ENCODE measurements at regions not wholly inside any gene's neighbourhood (a gene's known extent, or its start where the extent isn't known, plus 50 kb on each side); places are given as distances from the start of the nearest gene placed in this dataset.

DNA sequence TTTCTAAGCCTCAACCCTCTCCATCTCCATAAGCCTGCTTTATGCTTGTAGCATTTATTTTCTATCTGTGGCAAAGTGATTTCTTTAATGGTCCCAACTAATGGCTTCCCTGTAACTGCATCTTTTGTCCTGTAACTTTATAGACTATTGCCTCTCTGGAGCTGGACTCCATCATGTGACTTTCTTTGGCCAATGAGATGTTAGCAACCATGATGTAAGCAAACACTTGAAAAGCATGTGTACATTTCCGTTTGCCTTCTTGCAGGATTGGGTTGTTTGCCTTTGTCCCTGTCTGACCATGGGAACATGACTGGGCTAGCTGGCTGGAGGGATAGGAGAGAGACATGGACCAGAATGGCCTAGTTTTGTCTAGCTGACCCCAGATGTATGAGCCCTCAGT is 106.0 kb upstream of the LRIG1 start:
- Histone ChIP-seq H3K9ac (ENCODE audit: low read length) (no peak overlapping the region), H3K9me2 (ENCODE audit: insufficient read depth) (no peaks in the 10 kb centered on the region), H3K27ac (ENCODE audit: low read depth, low read length) (no peak overlapping the region), H3K79me2 (ENCODE audit: insufficient read depth, low read length) (no peaks in the 10 kb centered on the region), H2AFZ (ENCODE audit: low read depth, low read length, poor library complexity, severe bottlenecking) (no peak overlapping the region), H4K20me1 (ENCODE audit: insufficient read depth) (no peaks in the 10 kb centered on the region), H3K4me2 (ENCODE audit: low read length) (no peak overlapping the region), H3K9me3 (ENCODE audit: control insufficient read depth in 1 of 2, insufficient read depth in 1 of 2, low read depth in 1 of 2, low read length in 2 of 2) (no peaks in the 10 kb centered on the region), H3K4me3 (replicated peaks in 1 of 2; ENCODE audit: low read depth in 1 of 2, low read length in 2 of 2) (no peak overlapping the region), H3K27me3 (ENCODE audit: insufficient read depth, low read length) (peaks cover 7% of the 10 kb centered on the region; the same call in 1 of the 2 replicates), H3K36me3 (ENCODE audit: control insufficient read depth in 1 of 2, insufficient read depth in 2 of 2, low read length in 2 of 2) (no peaks in the 10 kb centered on the region), H3K4me1 (ENCODE audit: control insufficient read depth in 1 of 2, insufficient read depth in 2 of 2, low read length in 2 of 2) (no peaks in the 10 kb centered on the region)
- DNase-seq (ENCODE audit: low read depth, low spot score) (no peak), ATAC-seq (no peak)
- ChIA-PET CTCF (no interaction called here), POLR2A (no interaction called here), RAD21 (ENCODE audit: low non-redundant PET in 1 of 2, low total read pairs in 2 of 2, uncharacterized antibody in 2 of 2, unreplicated experiment in 2 of 2) (no interaction called here)
- no TSS peak for BruUV-seq (replicated peaks)
- intact Hi-C loops (cut with micrococcal nuclease): no loop called here
- TF ChIP-seq ZFX (IDR thresholded peaks at IDR 0.05) (no peak), SP1 (IDR thresholded peaks at IDR 0.05; ENCODE audit: low read depth) (no peak), EZH2 (IDR thresholded peaks at IDR 0.05) (no peak), JUND (IDR thresholded peaks at IDR 0.05) (no peak), EZH2phosphoT487 (IDR thresholded peaks at IDR 0.05; ENCODE audit: borderline replicate concordance) (no peak), ELF1 (IDR thresholded peaks at IDR 0.05; ENCODE audit: borderline replicate concordance, low read depth) (no peak), TCF7L2 (IDR thresholded peaks at IDR 0.05; ENCODE audit: borderline replicate concordance, extremely low read depth, insufficient read depth, insufficient read length) (no peak), YY1 (IDR thresholded peaks at IDR 0.05; ENCODE audit: extremely low read depth, insufficient replicate concordance, low read depth, low read length) (no peak), POLR2A (IDR thresholded peaks at IDR 0.05; ENCODE audit: borderline replicate concordance, extremely low read depth, insufficient read depth, insufficient read length) (no peak)
- TF ChIP-seq, protein P1, sequence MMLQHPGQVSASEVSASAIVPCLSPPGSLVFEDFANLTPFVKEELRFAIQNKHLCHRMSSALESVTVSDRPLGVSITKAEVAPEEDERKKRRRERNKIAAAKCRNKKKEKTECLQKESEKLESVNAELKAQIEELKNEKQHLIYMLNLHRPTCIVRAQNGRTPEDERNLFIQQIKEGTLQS (IDR thresholded peaks at IDR 0.05): no peak
- TF ChIP-seq, protein P2, sequence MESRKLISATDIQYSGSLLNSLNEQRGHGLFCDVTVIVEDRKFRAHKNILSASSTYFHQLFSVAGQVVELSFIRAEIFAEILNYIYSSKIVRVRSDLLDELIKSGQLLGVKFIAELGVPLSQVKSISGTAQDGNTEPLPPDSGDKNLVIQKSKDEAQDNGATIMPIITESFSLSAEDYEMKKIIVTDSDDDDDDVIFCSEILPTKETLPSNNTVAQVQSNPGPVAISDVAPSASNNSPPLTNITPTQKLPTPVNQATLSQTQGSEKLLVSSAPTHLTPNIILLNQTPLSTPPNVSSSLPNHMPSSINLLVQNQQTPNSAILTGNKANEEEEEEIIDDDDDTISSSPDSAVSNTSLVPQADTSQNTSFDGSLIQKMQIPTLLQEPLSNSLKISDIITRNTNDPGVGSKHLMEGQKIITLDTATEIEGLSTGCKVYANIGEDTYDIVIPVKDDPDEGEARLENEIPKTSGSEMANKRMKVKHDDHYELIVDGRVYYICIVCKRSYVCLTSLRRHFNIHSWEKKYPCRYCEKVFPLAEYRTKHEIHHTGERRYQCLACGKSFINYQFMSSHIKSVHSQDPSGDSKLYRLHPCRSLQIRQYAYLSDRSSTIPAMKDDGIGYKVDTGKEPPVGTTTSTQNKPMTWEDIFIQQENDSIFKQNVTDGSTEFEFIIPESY (IDR thresholded peaks at IDR 0.05; ENCODE audit: extremely low read depth, insufficient replicate concordance, low read length): no peak

Measured in HCT116 (cell line).